Stromal cell of bone marrow (primary cell): ENCODE measurements at regions not wholly inside any gene's neighbourhood (a gene's known extent, or its start where the extent isn't known, plus 50 kb on each side); places are given as distances from the start of the nearest gene placed in this dataset.

Experiments used
- DNase-seq: peaks from one replicate; pipeline ENCODE4 v3.0.0-alpha.2; 2012; ENCODE audit warnings: low read depth

DNA sequence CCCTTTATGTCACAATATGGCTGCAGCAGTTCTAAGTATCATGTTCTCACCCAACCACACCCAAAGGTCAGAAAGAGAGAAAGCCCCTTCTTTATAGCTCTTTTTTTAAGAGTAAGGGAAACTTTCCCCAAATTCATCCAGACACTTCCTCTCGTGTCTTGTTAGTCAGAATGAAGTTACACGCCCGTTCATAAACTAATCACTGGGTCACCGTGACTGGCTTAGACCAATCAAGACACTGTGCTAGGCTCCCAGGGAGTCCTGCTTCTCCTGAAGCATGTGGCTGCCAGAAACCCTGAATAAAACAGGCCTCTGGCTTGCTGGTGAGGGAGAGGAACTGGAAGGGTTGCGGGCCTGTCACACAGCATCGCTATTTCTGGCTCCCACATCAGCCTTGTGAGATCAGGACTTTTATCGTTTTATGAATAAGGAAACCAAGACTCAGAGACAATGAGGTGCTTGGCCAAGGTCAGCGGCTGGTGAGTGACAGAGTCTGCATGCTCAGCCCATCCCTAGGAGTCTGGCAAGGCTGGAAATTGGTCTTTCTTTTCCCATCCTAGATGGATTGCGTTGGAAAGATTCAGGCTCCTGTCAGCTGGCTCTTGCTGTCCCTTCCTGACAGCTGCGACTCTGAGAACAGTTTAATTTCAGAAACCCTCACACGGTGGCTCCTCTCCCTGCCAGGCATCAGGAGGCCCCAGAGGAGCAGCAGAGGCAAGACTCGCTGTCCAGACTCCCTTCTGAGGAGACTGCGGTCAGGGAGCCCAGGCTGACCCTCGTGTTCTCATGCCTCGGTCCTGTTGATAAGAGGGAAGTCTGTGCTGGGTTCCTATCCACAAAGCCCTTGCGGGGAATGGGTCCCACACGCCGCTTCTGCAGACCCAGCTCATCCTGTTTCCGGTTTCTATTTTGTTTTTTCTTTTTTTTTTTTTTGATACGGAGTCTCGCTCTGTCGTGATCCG, 104.5 kb upstream of the TAF1B start:
- no peak for DNase-seq

DNA sequence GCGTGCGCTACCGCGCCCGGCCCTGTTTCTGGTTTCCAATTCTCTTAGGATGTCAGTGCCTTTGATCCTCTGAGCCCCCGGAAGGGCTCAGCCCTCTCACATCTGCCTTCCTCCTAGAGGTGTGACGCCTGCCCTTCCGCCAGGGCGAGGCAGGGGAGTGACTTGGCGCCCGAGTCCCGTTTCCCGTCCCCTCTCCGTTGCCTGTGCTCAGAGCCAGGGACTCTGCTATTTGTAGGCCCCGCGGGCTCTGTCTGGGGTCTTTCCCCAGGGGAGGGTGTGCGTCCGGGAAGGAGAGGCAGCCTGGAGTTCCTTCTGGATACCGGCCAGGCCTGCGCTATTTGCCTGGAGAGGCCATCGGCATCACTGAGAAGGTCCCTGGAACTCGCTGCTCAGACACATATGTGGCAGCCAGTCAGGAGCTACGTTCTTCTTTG, 103.7 kb upstream of the TAF1B start:
- no peak for DNase-seq

DNA sequence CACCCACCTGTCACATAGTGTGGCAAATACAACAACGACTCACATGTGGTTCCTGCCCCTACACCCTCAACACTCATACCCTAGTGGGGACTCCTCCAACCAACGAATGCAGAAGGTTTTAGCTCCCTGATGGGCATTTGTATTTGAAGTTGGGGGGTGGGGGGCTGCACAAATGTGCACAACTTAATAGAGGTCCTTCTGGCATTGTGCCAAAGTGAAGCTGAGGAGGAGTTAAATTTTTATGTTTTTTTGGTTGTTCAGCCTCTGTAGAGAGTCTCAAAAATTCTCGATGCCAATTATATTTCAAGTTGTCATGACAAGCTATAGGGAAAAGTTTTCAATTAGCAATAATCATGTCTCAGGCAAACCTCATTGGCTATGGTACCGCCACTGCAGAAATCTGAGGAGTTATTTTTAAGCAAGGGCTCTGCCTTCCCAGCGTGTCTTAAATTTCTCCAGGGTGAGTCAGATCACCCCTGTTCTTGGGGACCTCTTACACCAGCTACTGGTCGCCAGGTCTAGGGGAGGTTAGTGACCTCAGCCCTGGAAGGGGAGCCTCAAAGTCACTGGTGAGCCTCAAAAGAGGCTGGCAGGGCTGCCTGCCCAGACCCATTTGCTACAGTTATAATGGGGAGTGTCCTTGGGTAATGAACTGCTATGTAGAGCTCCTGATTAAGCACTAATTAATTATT, 102.7 kb upstream of the TAF1B start:
- DNase-seq, result no peak

DNA sequence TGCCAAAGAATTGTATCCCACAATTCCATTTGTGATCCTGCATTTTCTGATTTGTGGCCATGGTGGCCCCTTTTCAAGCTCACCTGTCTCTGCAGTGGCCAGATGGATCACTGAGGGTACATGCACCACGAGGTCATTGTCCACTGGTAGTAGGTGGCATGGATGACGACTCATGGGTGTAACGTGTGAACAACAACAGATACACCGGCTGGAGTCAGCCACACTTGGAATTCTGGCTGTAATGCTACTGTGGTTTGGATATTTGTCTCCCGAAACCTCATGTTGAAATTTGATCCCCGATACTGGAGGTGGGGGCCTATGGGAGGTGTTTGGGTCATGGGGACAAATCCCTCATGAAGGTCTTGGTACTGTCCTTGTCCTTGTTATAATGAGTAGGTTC, 102.2 kb upstream of the TAF1B start:
- DNase-seq, result no peak

DNA sequence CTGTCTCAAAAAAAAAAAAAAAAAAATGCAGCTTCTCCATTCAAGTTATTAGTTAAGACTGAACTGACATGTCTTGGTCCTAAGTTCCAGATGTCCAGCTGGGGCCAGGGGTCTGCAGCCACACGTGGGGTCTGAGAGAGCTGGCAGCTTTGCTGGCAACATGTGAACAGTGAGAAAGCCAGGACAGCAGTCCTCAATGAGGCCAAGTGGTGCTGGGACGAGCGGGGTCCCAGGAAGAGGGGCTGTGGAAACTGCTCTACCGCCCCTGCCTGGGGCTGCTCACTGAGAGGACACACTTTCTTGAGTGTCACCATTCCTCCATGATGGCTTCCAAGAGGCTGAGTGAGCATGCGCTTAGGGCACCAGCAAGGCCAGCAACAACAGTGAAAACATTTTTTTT, 100.7 kb upstream of the TAF1B start:
- DNase-seq, result no peak

DNA sequence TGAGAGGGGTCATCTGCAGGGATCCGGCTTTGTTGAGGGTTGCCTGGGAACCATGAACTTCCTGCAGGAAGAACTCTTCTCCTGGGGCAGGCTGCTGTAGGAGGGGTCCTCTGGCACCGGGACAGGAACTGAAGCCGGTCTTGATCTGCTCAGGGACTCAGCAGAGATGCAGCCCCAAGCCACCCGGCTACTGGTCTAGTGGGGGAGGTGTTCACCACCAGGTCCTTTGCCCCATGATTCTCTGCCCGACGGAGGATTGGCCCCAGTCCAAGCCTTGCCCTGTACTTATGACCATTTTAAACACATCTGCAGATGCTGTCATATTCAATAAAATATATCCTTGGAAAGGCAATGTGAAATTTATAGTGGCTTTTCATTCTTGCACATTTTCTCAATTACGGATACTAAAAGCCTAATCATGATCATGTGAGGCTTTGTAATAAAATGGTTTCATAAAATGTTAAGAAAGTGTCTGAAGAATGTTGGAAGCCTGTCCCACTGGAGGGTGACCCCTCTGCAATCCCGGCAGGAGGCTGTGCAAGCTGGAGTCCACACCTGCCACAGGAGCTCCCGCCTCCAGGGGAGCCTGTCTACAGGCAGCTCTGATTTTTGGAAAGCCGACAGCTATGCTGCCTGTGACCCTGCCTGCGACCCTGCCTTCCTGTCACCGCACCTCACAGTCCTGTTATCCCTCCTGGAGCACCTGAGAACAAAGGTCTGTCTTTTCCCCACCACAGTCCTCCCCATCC, 98.8 kb upstream of the TAF1B start:
- no peak for DNase-seq

DNA sequence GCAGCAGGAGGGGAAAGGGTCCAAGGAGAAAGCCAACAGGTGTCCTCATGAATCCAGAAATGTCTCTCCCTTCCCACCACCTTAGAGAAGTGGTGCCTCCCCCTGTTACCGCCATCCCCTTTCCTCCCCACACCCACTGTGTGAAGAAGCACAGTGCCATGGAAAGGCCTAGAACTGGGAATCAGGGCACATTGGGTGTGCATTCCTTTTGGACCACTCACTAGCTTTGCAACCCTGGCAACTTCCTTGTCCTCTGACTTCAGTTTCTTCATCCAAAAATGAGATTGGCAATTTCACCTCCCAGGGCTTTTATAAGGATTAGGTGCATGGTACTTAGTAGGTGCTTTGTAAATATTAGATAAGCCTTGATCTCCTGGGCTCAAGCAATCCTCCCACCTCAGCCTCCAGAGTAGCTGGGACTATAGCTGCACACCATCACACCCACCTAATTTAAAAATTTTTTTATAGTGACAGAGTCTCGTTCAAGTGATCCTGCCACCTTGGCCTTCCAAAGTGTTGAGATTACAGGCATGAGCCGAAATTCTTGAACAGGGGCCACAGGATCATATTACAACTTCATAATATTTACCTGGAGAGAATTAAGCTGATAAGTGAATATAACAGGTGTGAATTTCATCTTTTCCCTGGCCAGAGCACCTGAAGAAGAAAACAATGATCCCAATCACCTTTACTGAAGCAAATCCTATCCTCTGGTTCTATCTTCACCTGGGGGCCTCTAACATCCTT, 97.9 kb upstream of the TAF1B start:
- no peak for DNase-seq

DNA sequence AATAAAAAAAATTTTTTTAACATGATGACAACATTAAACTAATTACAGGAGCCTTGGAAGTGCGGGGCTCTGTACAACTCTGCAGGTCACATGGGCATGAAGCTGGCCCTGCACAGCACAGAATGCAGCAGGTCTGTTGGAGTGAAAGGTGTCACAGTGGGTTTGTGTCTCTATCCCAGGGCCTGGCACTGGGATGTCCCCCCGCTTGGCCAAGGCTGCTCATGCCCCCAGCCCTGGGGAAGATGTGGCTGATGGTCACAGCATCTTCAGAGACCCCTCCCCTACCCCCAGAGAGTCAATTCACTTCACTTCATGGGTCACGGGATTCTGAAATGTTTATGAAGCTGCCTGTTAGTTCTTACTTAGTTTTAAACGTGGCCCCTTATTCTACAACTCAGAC, 95.9 kb upstream of the TAF1B start:
- no peak for DNase-seq

DNA sequence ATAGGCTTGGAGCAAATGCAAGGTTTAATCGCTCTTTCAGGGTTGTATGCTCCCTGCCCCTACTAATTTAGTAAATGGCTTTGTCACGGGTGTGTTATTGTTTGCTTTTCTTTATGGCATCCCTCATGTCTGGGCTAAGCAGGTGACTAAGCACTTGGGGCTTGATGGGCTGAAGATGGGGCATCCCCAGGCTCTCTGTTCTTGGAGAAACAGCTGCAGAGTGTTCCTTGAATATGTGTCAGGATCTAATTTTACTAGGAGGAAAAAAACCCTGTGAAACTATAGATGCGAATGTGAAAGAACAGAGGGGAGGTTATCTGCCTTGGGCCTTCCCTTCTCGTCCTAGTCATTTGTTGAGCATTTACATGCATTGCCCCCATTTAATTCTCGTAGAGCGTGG, 94.7 kb upstream of the TAF1B start:
- DNase-seq, result no peak

DNA sequence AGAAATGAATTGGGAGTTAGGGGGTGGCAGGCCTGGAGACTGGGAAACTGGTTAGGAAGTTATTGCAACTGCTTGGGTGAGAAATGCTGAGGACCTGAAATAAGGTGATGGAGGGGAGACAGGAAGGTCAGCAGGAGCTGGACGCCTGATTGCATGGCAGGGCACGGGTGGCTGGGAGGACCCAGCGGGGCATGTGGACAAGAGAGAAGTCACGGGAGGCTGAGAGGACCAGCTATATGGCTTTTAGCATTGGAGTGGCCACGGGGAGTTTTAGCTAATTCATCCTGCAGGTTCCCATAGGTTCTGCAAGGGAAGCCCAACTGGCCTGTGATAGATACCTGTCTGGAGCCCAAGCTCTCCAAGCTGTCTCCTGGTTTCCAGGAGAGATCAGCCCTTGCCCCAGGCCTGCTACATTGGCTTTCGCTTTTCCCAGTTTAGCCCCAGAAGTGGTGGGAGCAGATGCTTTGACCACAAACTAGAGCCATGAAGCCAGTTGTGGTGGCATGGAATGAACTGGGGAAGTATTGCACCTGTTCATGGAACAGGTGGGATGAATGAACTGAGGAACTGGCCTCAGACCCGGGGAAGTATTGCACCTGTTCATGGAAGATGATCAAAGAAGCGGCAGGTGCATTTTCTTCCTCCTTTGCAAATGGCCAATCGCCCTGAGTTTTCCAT, 93.6 kb upstream of the TAF1B start:
- DNase-seq, result no peak

DNA sequence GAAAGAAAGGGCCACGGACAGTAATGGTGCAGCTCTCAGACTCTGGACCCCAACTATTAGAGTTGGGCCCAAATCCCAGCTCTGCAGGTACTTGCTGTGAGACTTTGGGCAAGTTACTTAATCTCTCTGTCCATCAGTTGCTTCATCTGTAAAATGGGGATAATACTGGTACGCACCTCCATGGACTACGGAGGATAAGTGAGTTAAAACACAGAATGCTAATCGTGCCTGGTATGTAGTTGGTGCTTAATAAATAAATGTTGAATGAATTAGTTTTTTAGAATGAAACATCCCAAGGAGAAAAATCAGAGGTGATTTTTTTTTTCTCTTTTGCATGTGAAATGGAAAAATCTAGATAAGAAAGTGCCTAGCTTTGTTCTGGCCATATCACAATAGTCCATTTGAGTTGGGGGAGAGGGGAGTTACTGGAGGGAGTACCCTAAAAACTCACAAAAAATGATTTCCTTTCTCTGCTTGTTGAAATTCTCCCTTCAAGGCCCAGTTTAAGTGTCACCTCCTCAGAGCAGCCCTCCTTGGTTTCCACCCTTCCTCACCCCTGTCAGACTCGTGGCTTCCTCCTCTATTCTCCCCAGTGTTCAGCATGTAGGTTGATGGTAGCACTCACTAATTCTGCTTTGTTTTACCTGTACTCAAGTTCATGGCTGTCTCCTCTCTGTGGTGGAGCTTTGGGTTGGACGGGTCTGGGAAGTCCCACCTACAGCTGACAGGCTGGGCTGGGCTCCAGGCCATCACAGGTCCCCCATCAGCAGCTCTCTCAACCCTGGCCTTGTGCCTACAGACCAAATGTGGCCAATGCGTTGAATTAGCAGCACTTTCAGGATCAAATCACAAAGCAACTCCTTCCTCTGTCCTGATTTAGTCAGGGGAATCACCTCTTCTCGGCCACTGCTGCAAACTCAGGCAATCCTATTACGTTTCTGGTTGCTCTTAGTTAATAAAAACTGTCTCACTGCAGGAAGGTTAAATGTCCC, 92.8 kb upstream of the TAF1B start:
- no peak for DNase-seq

DNA sequence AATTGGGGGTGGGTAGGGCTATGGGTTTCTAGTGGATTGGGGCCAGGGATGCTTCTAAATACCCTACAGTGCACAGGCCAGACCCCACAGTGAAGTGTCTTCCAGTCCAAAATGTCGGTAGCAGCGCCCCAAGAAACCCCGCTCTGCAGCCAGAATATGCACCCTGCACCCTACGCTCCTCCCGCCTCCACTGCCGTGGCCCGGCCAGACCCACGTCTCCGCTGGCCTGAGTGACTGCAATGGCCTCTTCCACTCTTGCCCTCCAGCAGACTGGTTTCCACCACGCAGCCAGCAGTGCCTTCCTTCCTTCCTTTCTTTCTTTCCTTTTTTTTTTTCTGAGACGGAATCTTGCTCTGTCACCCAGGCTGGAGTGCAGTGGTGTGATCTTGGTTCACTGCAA, 91.4 kb upstream of the TAF1B start:
- no peak for DNase-seq

DNA sequence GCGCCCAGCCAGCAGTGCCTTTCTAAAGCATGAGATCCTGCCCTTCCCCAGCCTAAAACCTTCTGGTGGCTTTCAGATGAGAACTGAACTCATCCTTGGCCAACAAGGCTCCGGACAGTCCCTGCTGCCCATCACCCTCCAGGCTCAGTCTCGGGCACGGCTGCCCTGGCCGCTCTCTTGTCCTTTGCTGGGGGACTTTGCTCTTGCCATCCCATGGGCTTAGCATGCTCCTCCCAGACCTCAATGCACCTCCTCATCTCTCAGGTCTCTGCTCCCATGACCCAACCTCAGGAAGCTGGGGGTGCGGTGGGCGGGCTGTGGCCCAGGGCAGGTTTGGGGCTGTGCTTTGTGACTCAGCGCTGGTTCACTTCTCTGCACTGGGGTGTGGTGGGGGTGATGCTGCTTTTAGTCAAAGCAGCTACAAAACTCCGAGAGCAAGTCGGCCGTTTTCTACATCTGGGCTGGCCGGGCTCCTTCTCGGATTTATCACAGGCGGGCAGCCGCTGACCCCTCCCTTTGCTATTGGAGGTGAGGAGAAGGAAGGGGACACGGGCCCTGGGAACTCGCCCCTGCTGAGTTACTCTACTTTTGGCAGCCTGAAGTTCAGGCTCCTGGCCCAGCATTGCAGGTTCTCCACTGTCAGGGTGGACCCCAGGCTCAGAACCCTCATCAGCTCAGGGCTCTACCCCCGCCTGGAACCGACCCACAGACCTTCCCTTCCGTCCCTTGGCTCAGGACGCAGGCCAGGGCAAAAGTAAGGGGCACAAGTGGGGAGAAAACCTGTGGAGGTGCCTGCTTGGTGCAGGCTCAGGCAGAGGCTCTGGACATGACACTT, 90.6 kb upstream of the TAF1B start:
- DNase-seq, result peak; percentile 77

DNA sequence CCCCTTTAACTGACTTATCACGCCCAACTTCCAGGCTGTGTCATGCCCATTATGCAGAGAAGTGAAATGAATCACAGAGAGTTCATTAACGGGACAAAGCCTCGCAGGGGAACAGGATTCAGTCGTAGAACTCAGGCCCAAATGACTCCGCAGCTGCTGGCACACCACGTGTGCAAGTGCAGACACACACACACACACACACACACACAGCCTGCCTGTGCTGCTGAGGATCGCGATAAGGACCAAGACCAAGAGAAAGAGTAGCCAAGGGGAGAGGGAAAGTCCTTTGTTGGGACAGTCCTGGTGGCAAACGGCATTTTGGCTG, 90.0 kb upstream of the TAF1B start:
- DNase-seq, result peak; percentile 97

DNA sequence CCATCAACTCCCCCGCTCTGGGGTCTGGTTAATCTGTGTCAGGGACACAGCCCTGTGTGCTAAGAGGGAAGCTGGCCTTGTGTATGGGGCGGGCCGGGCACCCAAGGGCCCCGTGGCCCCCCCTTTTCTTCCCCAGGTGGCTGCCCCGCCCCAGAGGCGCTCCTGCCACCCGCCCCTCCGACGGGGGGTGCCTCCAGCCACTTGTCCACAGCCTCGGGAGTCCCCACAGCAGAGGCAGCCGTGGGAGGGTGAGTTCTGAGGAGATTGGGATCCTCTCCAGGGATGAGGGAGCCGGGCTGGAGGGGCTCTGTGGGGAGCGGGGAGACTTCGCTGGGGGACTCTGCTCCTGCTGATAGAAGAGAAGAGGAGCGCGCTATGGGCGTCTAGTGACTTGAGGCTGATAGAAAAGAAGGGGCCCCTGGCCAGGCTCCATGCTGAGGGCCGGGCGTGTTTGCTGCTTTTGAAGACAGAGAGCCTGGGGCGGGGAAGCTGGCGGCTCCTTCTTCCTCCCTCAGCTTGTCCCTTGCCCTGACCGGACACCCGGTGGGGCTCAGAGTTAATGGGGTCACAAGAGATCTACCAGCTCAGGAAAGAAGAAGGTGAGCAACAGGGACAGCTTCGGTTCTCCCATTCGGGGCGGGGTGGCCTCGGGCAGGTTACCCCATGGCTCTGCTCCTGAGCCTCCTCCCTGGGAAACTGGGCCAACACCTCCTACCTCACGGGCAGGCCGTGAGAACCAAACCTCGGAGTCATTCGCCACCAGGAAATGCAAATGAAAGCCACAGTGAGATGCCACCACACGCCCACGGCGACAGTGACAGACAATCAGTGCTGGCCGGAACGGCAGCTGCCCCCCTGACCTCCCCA, 89.4 kb upstream of the TAF1B start:
- no peak for DNase-seq

DNA sequence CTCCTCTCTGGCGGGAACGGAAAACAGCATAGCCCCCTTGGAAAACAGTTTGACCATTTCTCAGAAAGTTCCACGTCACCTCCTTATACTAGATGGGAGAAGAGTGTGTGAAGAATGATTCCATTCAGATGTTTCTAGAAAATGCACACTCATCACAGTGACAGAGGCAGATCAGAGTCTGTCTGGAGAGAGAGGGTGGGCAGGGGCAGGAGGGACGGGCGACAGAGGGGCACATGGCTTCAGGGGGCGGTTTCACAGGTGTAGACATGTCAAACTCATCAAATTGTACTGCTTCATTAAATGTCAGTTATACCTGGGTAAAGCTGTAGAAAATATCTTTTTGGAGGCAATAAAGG, 88.8 kb upstream of the TAF1B start:
- no peak for DNase-seq

DNA sequence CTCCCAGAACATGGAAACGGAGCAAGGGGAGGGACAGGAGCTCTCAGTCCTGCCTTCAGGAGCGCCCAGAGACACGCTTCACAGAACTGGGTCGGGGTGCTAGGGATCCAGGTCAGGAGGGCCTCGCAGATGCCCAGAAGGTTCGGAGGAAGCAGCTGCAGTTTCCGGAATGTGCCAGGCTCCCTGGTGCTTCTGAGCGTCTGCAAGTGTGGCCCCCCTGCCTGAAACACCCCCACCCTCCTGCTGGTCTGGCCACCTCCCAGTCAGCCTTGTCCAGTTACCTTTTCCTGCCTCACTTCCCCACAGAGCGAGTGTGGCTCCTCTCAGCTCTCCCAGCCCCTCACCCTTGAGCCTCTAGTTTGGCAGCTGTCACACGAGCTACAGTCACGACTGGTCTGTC, 88.3 kb upstream of the TAF1B start:
- no peak for DNase-seq

DNA sequence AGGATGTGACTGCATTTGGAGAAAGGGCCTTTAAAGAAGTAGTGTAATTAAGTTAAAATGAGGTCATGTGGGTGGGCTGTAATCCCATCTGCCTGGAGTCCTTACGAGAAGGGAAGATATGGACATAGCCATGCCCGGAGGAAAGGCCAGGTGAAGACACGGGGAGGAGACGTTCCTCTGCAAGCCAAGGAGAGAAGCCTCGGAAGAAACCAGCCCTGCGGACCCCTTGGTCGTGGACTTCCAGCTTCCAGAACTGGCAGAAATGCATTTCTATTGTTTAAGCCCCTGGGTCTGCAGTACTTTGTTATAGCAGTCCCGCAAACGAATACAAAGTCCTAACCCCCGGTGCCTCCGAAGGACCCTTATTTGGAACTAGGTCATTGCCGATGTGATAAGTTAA, 87.6 kb upstream of the TAF1B start:
- DNase-seq, result no peak
